ENCODE measurements at regions not wholly inside any gene's neighbourhood (a gene's known extent, or its start where the extent isn't known, plus 50 kb on each side); places are given as distances from the start of the nearest gene placed in this dataset.

- TF ChIP-seq CTCF (IDR thresholded peaks at IDR 0.05) (no peak), POLR2A (IDR thresholded peaks at IDR 0.05) (no peak)
Observed at GRCh38 chr5:128596071-128596470, 58.0 kb upstream of the FBN2 start.

All from heart left ventricle (tissue), 13 donors.